ENCODE measurements at regions not wholly inside any gene's neighbourhood (a gene's known extent, or its start where the extent isn't known, plus 50 kb on each side); places are given as distances from the start of the nearest gene placed in this dataset.

GRCh38 chr19:32168606-32169005 is 176.8 kb upstream of the ZNF507 start:
- POLR2A ChIA-PET (ENCODE audit: low non-redundant PET) = no interaction called here
- no peak for DNase-seq (ENCODE audit: low spot score)
- CTCF ChIA-PET = no interaction called here
- H3K27ac ChIP-seq = no peak overlapping the region
- TF ChIP-seq, protein P1, sequence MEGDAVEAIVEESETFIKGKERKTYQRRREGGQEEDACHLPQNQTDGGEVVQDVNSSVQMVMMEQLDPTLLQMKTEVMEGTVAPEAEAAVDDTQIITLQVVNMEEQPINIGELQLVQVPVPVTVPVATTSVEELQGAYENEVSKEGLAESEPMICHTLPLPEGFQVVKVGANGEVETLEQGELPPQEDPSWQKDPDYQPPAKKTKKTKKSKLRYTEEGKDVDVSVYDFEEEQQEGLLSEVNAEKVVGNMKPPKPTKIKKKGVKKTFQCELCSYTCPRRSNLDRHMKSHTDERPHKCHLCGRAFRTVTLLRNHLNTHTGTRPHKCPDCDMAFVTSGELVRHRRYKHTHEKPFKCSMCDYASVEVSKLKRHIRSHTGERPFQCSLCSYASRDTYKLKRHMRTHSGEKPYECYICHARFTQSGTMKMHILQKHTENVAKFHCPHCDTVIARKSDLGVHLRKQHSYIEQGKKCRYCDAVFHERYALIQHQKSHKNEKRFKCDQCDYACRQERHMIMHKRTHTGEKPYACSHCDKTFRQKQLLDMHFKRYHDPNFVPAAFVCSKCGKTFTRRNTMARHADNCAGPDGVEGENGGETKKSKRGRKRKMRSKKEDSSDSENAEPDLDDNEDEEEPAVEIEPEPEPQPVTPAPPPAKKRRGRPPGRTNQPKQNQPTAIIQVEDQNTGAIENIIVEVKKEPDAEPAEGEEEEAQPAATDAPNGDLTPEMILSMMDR (conservative IDR thresholded peaks at IDR 0.05; ENCODE audit: low read depth) = no peak

DNA sequence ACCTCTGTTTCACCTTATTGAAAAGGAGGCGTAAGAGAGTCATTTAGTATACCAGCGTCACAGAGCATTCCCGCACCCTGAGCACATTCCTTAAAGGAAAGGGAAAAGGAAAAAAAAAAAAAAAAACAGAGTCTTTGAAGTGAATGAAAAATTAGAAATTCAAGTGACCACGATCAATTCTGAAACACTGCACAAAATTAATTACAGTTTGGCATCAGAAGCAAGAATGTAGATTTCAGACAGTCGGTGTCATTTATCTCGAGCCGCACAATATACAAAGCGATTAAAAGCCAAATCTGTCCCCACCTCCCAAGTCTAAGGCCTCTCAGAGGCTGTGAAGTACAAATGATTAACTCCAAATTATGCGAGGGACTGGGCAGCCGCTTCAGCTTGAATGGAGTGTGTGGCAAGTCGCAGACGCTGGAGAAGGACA is 173.7 kb upstream of the ZNF507 start:
- TF ChIP-seq, protein P1 (conservative IDR thresholded peaks at IDR 0.05; ENCODE audit: low read depth) = no peak
- ChIA-PET POLR2A (ENCODE audit: low non-redundant PET) (no interaction called here), CTCF (no interaction called here)
- DNase-seq (ENCODE audit: low spot score) = no peak
- H3K27ac ChIP-seq = no peak overlapping the region

GRCh38 chr19:32172566-32173160 is 172.7 kb upstream of the ZNF507 start:
- ChIA-PET POLR2A (ENCODE audit: low non-redundant PET) (no interaction called here), CTCF (no interaction called here)
- H3K27ac ChIP-seq = no peak overlapping the region
- TF ChIP-seq, protein P1 (conservative IDR thresholded peaks at IDR 0.05; ENCODE audit: low read depth) = no peak
- DNase-seq (ENCODE audit: low spot score) = no peak

DNA sequence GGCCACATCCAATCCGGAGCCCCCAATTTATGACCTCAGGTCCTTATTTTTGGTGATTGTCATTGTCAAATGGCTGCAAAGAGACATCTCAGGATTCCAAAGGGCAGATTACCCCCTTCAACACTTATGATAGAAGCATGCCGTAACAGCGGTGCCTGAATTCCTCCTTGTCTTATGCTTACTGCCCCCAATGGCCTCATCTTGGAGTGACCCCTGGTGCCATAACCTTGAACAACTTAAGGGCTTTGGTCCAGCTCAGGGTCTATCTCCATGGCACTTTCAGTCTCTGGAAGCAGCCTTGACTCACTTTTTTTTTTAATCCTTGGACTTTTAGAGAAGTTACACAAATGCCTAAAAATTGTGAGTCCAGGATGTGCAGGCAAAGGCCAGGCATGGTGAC is 171.6 kb upstream of the ZNF507 start:
- ChIA-PET POLR2A (ENCODE audit: low non-redundant PET) (no interaction called here), CTCF (no interaction called here)
- TF ChIP-seq, protein P1 (conservative IDR thresholded peaks at IDR 0.05; ENCODE audit: low read depth) = no peak
- H3K27ac ChIP-seq = no peak overlapping the region
- DNase-seq (ENCODE audit: low spot score) = no peak

DNA sequence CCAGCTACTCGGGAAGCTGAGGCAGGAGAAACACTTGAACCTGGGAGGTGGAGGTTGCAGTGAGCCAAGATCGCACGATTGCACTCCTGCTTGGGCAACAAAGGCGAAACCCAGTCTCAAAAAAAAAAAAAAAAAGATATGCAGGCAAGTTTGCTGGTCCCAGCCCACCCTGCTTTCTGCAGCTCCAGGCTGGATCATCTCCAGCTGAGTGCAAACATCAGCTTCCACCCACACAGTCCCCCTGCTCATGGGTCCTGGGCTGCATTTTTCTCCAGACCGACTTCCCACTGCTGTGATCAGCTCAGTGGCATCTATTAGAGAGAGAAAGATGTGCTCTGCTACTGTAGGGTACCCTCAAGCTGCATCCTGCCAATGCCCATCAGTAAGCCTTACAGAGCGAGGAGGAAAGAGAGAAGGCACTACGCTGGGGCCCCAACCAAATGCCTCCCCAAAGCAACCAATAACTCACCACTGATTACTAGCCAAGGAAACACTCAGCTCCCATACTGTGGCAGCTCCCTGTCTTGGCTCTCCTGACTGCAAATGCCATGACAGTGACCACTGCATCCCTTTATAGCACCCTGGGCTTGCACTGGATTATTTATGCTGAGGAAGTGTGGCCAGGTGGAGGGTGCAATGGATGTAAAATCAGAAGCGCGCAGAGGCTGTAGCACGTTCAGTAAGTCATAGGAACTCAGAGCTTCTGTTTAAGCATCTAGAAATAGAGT is 170.9 kb upstream of the ZNF507 start:
- ChIA-PET POLR2A (ENCODE audit: low non-redundant PET) (no interaction called here), CTCF (interaction anchor here (0.6 kb wide), 1 partner anchor 1417 kb away, joined by 4 read pairs; no protein-coding TSS in a partner anchor)
- TF ChIP-seq, protein P1 (conservative IDR thresholded peaks at IDR 0.05; ENCODE audit: low read depth) = no peak
- no peak for DNase-seq (ENCODE audit: low spot score)
- H3K27ac ChIP-seq = no peak overlapping the region

GRCh38 chr19:32176591-32176990 is 168.8 kb upstream of the ZNF507 start:
- TF ChIP-seq, protein P1 (conservative IDR thresholded peaks at IDR 0.05; ENCODE audit: low read depth) = no peak
- POLR2A ChIA-PET (ENCODE audit: low non-redundant PET) = no interaction called here

More at GRCh38 chr19:32176591-32176990, 168.8 kb upstream of the ZNF507 start:
- no peak overlapping the region for H3K27ac ChIP-seq
- no peak for DNase-seq (ENCODE audit: low spot score)
- CTCF ChIA-PET = interaction anchor here (0.7 kb wide), 1 partner anchor 147 kb away, joined by 3 read pairs; no protein-coding TSS in a partner anchor
